Activated T-cell treated with anti-CD3 and anti-CD28 coated beads for 4 hours (primary cell): ENCODE measurements at regions not wholly inside any gene's neighbourhood (a gene's known extent, or its start where the extent isn't known, plus 50 kb on each side); places are given as distances from the start of the nearest gene placed in this dataset.

ENCODE experiments used
- DNase-seq: peaks from one replicate; pipeline ENCODE4 v3.0.0-alpha.2; 2020

GRCh38 chr5:34604119-34604675 is 51.9 kb upstream of the RAI14 start:
- DNase-seq = no peak

- no peak for DNase-seq
Observed at GRCh38 chr5:34606101-34606500, 50.0 kb upstream of the RAI14 start.
